Spleen (tissue), 11 donors: ENCODE measurements at regions not wholly inside any gene's neighbourhood (a gene's known extent, or its start where the extent isn't known, plus 50 kb on each side); places are given as distances from the start of the nearest gene placed in this dataset.

Experiments
- DNase-seq: peaks from one replicate; pipeline ENCODE4 v3.0.0-alpha.2; 2020
- H3K27ac ChIP-seq, 8 donors: fragments of 200-600 bp; sonication (generic) in 7 of 8; 1 replicate in 4 of 8; 2 replicates in 4 of 8; pipeline versions ENCODE4 v1.5.0 to v1.8.0; 2016 to 2021; ENCODE audit warnings: inconsistent platforms in 4 of 8, mild to moderate bottlenecking in 4 of 8, moderate library complexity in 1 of 8
- H3K27me3 ChIP-seq, 7 donors: fragments of 200-600 bp; sonication (generic) in 6 of 7; replicated peaks in 1 of 7; 1 replicate in 4 of 7; 2 replicates in 3 of 7; pipeline versions ENCODE4 v1.5.0 to v1.8.0; 2016 to 2021; ENCODE audit warnings: inconsistent platforms in 3 of 7, mild to moderate bottlenecking in 1 of 7
- H3K36me3 ChIP-seq, 6 donors: fragments of 200-600 bp; sonication (generic) in 5 of 6; 1 replicate in 4 of 6; 2 replicates in 2 of 6; pipeline versions ENCODE4 v1.5.0 to v1.8.0; 2016 to 2021; ENCODE audit warnings: inconsistent platforms in 2 of 6
- H3K4me1 ChIP-seq, 6 donors: fragments of 200-600 bp; sonication (generic) in 5 of 6; 1 replicate in 3 of 6; 2 replicates in 3 of 6; pipeline versions ENCODE4 v1.5.0 to v1.8.0; 2016 to 2021; ENCODE audit warnings: inconsistent platforms in 3 of 6
- H3K4me3 ChIP-seq, 8 donors: fragments of 200-600 bp; sonication (generic) in 7 of 8; 1 replicate in 4 of 8; 2 replicates in 4 of 8; pipeline versions ENCODE4 v1.5.0 to v1.8.0; 2016 to 2021; ENCODE audit warnings: inconsistent platforms in 4 of 8, mild to moderate bottlenecking in 4 of 8, moderate library complexity in 2 of 8
- H3K9me3 ChIP-seq, 8 donors: fragments of 200-600 bp; sonication (generic) in 7 of 8; 1 replicate in 4 of 8; 2 replicates in 4 of 8; pipeline versions ENCODE4 v1.5.0 to v1.8.0; 2016 to 2021; ENCODE audit warnings: inconsistent platforms in 4 of 8
- CTCF ChIP-seq, 11 experiments: fragments of 200-600 bp in 7 of 11; fragments of 450-650 bp in 4 of 11; sonication (generic) in 4 of 11; IDR thresholded peaks in 8 of 11; conservative IDR thresholded peaks in 3 of 11; 1 replicate in 7 of 11; 2 replicates in 4 of 11; pipeline versions ENCODE4 v1.4.0 to v1.8.0; 2016 to 2021; ENCODE audit warnings: antibody characterized with exemption in 11 of 11, inconsistent platforms in 4 of 11, mild to moderate bottlenecking in 1 of 11
- POLR2A ChIP-seq, 3 donors: fragments of 450-650 bp; IDR thresholded peaks; one replicate each; pipeline ENCODE4 v1.5.1; 2017; ENCODE audit warnings: antibody characterized with exemption in 3 of 3, mild to moderate bottlenecking in 1 of 3
- POLR2AphosphoS5 ChIP-seq, 3 donors: sonication (generic); formaldehyde crosslinking; IDR thresholded peaks; one replicate each; pipeline ENCODE4 v1.5.1; 2017; ENCODE audit warnings: antibody characterized with exemption in 3 of 3
- WGBS, 5 donors: extraction: QIAGEN DNeasy Blood & Tissue Kit in 3 of 5; methylation state at CpG; one replicate each; pipeline versions ENCODE4 v1.1.5 to v1.1.7; 2013 to 2018; 5-methylcytosine and 5-hydroxymethylcytosine counted together
- intact Hi-C: fragments of 100-400 bp; cut with DNase I; formaldehyde crosslinking; loops from one replicate; pipeline ENCODE4 v1.15.0; 2023; ENCODE audit warnings: low total_unique reads
- donor health status: healthy with polysubstance abuse.
- donor health status: DM: no; HTN: no; CAD: no; lungs with moderate emphysema.
- donor health status: DM: no; HTN: no; CAD: no.
- donor health status: Bipolar disorder and iron deficiency.
- donor health status: healthy.
- donor health status: DM: no; HTN: no; CAD: no.
- donor health status: DM: yes; HTN: yes; CAD: no.

- H3K9me3 ChIP-seq: no peaks in the 10 kb centered on the region
- no peaks in the 10 kb centered on the region for H3K4me1 ChIP-seq
- H3K27me3 ChIP-seq: no peaks in the 10 kb centered on the region
- no peak overlapping the region for H3K27ac ChIP-seq
- TF ChIP-seq CTCF (IDR thresholded peaks at IDR 0.05 in 8 of 11, conservative IDR thresholded peaks at IDR 0.05 in 3 of 11): no peak
- TF ChIP-seq POLR2AphosphoS5 (IDR thresholded peaks at IDR 0.05): no peak
- no peak for TF ChIP-seq POLR2A (IDR thresholded peaks at IDR 0.05)
- intact Hi-C loops: no loop called here
- no peak for DNase-seq
- no peaks in the 10 kb centered on the region for H3K36me3 ChIP-seq
- 64 to 91% (median 80%) methylated on average over 4 of the region's 4 CpGs for WGBS, 5 donors
- H3K4me3 ChIP-seq: no peak overlapping the region
These were observed 187.4 kb downstream of the DHX15 start for GRCh38 chr4:24396988-24397387.

GRCh38 chr4:24395937-24396336, 188.4 kb downstream of the DHX15 start:
- TF ChIP-seq POLR2A (IDR thresholded peaks at IDR 0.05) (no peak), POLR2AphosphoS5 (IDR thresholded peaks at IDR 0.05) (no peak), CTCF (IDR thresholded peaks at IDR 0.05 in 8 of 11, conservative IDR thresholded peaks at IDR 0.05 in 3 of 11) (no peak)
- intact Hi-C loops: no loop called here
- DNase-seq: no peak
- Histone ChIP-seq H3K27ac (no peak overlapping the region), H3K4me3 (no peak overlapping the region), H3K9me3 (no peaks in the 10 kb centered on the region), H3K36me3 (no peaks in the 10 kb centered on the region), H3K27me3 (no peaks in the 10 kb centered on the region), H3K4me1 (no peaks in the 10 kb centered on the region)
- WGBS, 5 donors: 85 to 92% (median 89%) methylated on average over 7 of the region's 7 CpGs

GRCh38 chr4:24394041-24394440, 190.3 kb downstream of the DHX15 start:
- intact Hi-C loops: no loop called here
- no peak for DNase-seq
- 67 to 75% (median 73%) methylated on average over 4 of the region's 4 CpGs for WGBS, 5 donors
- Histone ChIP-seq H3K9me3 (no peaks in the 10 kb centered on the region), H3K36me3 (no peaks in the 10 kb centered on the region), H3K27ac (no peak overlapping the region), H3K27me3 (no peaks in the 10 kb centered on the region), H3K4me3 (no peak overlapping the region), H3K4me1 (no peaks in the 10 kb centered on the region)
- no peak for TF ChIP-seq POLR2A (IDR thresholded peaks at IDR 0.05)
- no peak for TF ChIP-seq POLR2AphosphoS5 (IDR thresholded peaks at IDR 0.05)
- TF ChIP-seq CTCF (IDR thresholded peaks at IDR 0.05 in 8 of 11, conservative IDR thresholded peaks at IDR 0.05 in 3 of 11): no peak

GRCh38 chr4:24392613-24393012, 191.7 kb downstream of the DHX15 start:
- WGBS, 5 donors: 76 to 87% (median 84%) methylated on average over 5 of the region's 5 CpGs
- Histone ChIP-seq H3K36me3 (no peaks in the 10 kb centered on the region), H3K27ac (no peak overlapping the region), H3K9me3 (no peaks in the 10 kb centered on the region), H3K27me3 (no peaks in the 10 kb centered on the region), H3K4me1 (no peaks in the 10 kb centered on the region), H3K4me3 (no peak overlapping the region)
- TF ChIP-seq POLR2A (IDR thresholded peaks at IDR 0.05) (no peak), POLR2AphosphoS5 (IDR thresholded peaks at IDR 0.05) (no peak), CTCF (IDR thresholded peaks at IDR 0.05 in 8 of 11, conservative IDR thresholded peaks at IDR 0.05 in 3 of 11) (no peak)
- DNase-seq: no peak
- intact Hi-C loops: no loop called here
